Common myeloid progenitor, CD34-positive (primary cell): ENCODE measurements at regions not wholly inside any gene's neighbourhood (a gene's known extent, or its start where the extent isn't known, plus 50 kb on each side); places are given as distances from the start of the nearest gene placed in this dataset.

ENCODE experiments used
- CTCF ChIA-PET: fragments of 350-600 bp; sonication (Branson Sonifier 250); formaldehyde crosslinking; loops from one replicate; lab custom pipeline; 2021; ENCODE audit warnings: antibody characterized with exemption; lab: Charles Lee
- POLR2A ChIA-PET: fragments of 350-600 bp; sonication (Branson Sonifier 250); formaldehyde crosslinking; loops from one replicate; lab custom pipeline; 2021; ENCODE audit warnings: antibody characterized with exemption; lab: Charles Lee
- DNase-seq, 3 donors: peaks; one replicate each; pipeline versions ENCODE4 v3.0.0 to v3.0.0-alpha.2; 2013
- H3K27ac ChIP-seq, 2 experiments: 1 replicate in 1 of 2; 2 replicates in 1 of 2; pipeline ENCODE4 v1.7.0; 2013; ENCODE audit warnings: inconsistent platforms in 2 of 2, low read length in 2 of 2, mild to moderate bottlenecking in 2 of 2, low read depth in 1 of 2, moderate library complexity in 1 of 2; ENCODE audit not compliant: severe bottlenecking in 2 of 2, insufficient read depth in 1 of 2, poor library complexity in 1 of 2
- H3K27me3 ChIP-seq, 5 experiments: replicated peaks in 2 of 5; 1 replicate in 3 of 5; 2 replicates in 2 of 5; pipeline versions ENCODE4 v1.6.1 to v1.7.0; 2013; ENCODE audit warnings: low read length in 4 of 5, mild to moderate bottlenecking in 2 of 5, moderate library complexity in 2 of 5, inconsistent platforms in 1 of 5; ENCODE audit not compliant: insufficient read depth in 5 of 5, control insufficient read depth in 4 of 5
- H3K36me3 ChIP-seq, 4 experiments: 1 replicate in 2 of 4; 2 replicates in 2 of 4; pipeline versions ENCODE4 v1.6.1 to v1.7.0; 2013; ENCODE audit warnings: low read length in 3 of 4, control low read depth in 1 of 4, mild to moderate bottlenecking in 1 of 4; ENCODE audit not compliant: control insufficient read depth in 4 of 4, insufficient read depth in 4 of 4
- H3K4me1 ChIP-seq, 4 experiments: 1 replicate in 3 of 4; 2 replicates in 1 of 4; pipeline versions ENCODE4 v1.6.1 to v1.7.1; 2013; ENCODE audit warnings: low read length in 3 of 4, mild to moderate bottlenecking in 3 of 4, control low read depth in 1 of 4, inconsistent platforms in 1 of 4, moderate library complexity in 1 of 4; ENCODE audit not compliant: control insufficient read depth in 4 of 4, insufficient read depth in 4 of 4; ENCODE audit errors: control extremely low read depth in 1 of 4
- H3K4me3 ChIP-seq, 7 experiments: 1 replicate in 4 of 7; 2 replicates in 3 of 7; pipeline versions ENCODE4 v1.5.1 to v1.7.0; 2013; ENCODE audit warnings: mild to moderate bottlenecking in 7 of 7, low read length in 6 of 7, moderate library complexity in 6 of 7, inconsistent platforms in 2 of 7, low read depth in 2 of 7, control low read depth in 1 of 7; ENCODE audit not compliant: insufficient read depth in 4 of 7, control insufficient read depth in 1 of 7; ENCODE audit errors: extremely low read depth in 1 of 7
- H3K9me3 ChIP-seq, 5 experiments: 1 replicate in 4 of 5; 2 replicates in 1 of 5; pipeline versions ENCODE4 v1.6.1 to v1.7.1; 2013; ENCODE audit warnings: low read length in 4 of 5, mild to moderate bottlenecking in 2 of 5, inconsistent platforms in 1 of 5, low read depth in 1 of 5, moderate library complexity in 1 of 5; ENCODE audit not compliant: control insufficient read depth in 4 of 5, insufficient read depth in 2 of 5; ENCODE audit errors: control extremely low read depth in 1 of 5
- WGBS: methylation state at CpG from one replicate; pipeline ENCODE4 v1.1.5; 2013; ENCODE audit not compliant: insufficient coverage; 5-methylcytosine and 5-hydroxymethylcytosine counted together

- WGBS, result no CpG with 5 or more reads among the region's 2 CpGs
- DNase-seq, result no peak
- CTCF ChIA-PET, result interaction anchor here (1.4 kb wide), 1 partner anchor 12 kb away, joined by 4 read pairs; no protein-coding TSS in a partner anchor
Observed at GRCh38 chr5:6806668-6807067, 93.4 kb downstream of the TENT4A start.

GRCh38 chr5:6808462-6808861 is 95.2 kb downstream of the TENT4A start:
- H3K9me3 ChIP-seq, result peaks cover 0 to 3% (median 0%) of the 10 kb centered on the region in 5 experiments
- 92% methylated on average over 7 of the region's 7 CpGs for WGBS
- peaks cover 0 to 2% (median 0%) of the 10 kb centered on the region in 5 experiments for H3K27me3 ChIP-seq
- CTCF ChIA-PET, result no interaction called here
- POLR2A ChIA-PET, result no interaction called here
- no peaks in the 10 kb centered on the region for H3K36me3 ChIP-seq
- no peak overlapping the region for H3K4me3 ChIP-seq
- no peaks in the 10 kb centered on the region for H3K4me1 ChIP-seq
- H3K27ac ChIP-seq, result no peak overlapping the region
- no peak for DNase-seq

More at GRCh38 chr5:6806668-6807067, 93.4 kb downstream of the TENT4A start:
- Histone ChIP-seq H3K9me3 (peaks cover 0 to 3% (median 0%) of the 10 kb centered on the region in 5 experiments), H3K27ac (no peak overlapping the region), H3K4me1 (no peaks in the 10 kb centered on the region), H3K36me3 (no peaks in the 10 kb centered on the region), H3K4me3 (no peak overlapping the region), H3K27me3 (peaks cover 0 to 2% (median 0%) of the 10 kb centered on the region in 5 experiments)
- POLR2A ChIA-PET, result interaction anchor here (0.6 kb wide), 1 partner anchor 903 kb away, joined by 3 read pairs; no protein-coding TSS in a partner anchor

GRCh38 chr5:6810641-6811405 is 97.6 kb downstream of the TENT4A start:
- peaks cover 0 to 3% (median 0%) of the 10 kb centered on the region in 5 experiments for H3K27me3 ChIP-seq
- no peak for DNase-seq
- no peak overlapping the region for H3K4me3 ChIP-seq
- CTCF ChIA-PET, result interaction anchor here (1.0 to 1.1 kb wide), 3 partner anchors 9 to 45 kb away, joined by 3 read pairs; no protein-coding TSS in a partner anchor
- no peaks in the 10 kb centered on the region for H3K36me3 ChIP-seq
- POLR2A ChIA-PET, result no interaction called here
- WGBS, result 93% methylated on average over 7 of the region's 8 CpGs
- no peaks in the 10 kb centered on the region for H3K4me1 ChIP-seq
- H3K27ac ChIP-seq, result no peak overlapping the region
- peaks cover 0 to 3% (median 0%) of the 10 kb centered on the region in 5 experiments for H3K9me3 ChIP-seq

DNA sequence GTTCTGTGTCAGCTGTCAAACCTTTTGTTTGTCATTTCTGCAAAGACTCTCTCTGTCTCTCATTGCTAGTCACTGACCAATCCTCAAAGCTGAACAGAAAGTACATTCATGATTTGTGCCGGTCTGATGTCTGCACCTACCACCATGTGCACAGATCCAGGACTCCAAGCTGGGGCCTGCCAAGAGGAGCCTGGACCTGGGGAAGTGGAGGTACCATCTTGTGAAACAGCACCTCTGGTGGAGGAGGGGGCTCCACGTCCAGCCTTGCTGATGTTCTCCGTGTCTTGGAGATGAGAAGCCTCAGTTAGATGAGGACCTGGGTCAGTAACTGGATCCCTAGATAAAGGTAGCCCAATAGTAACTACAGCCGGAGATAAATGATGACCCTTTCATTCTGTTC is 98.9 kb downstream of the TENT4A start:
- ChIA-PET CTCF (interaction anchor here (1.0 to 1.1 kb wide), 3 partner anchors 9 to 46 kb away, joined by 3 read pairs; no protein-coding TSS in a partner anchor), POLR2A (no interaction called here)
- H3K9me3 ChIP-seq, result no peaks in the 10 kb centered on the region
- no peaks in the 10 kb centered on the region for H3K4me1 ChIP-seq
- no peak overlapping the region for H3K4me3 ChIP-seq
- no peaks in the 10 kb centered on the region for H3K36me3 ChIP-seq
- WGBS, result 100% methylated on average over 3 of the region's 4 CpGs
- no peak overlapping the region for H3K27ac ChIP-seq
- H3K27me3 ChIP-seq, result peaks cover 0 to 3% (median 0%) of the 10 kb centered on the region in 5 experiments
- no peak for DNase-seq

GRCh38 chr5:6812800-6813731 is 99.8 kb downstream of the TENT4A start:
- POLR2A ChIA-PET, result no interaction called here
- Histone ChIP-seq H3K4me1 (no peaks in the 10 kb centered on the region), H3K4me3 (no peak overlapping the region), H3K27ac (no peak overlapping the region), H3K27me3 (peaks cover 0 to 3% (median 0%) of the 10 kb centered on the region in 5 experiments), H3K9me3 (no peaks in the 10 kb centered on the region), H3K36me3 (no peaks in the 10 kb centered on the region)
- CTCF ChIA-PET, result interaction anchor here (0.8 to 1.4 kb wide), 3 partner anchors 9 to 14 kb away, joined by 3 to 5 read pairs (median 4); no protein-coding TSS in a partner anchor
- peak in 1 of 3 donors; percentile 28 for DNase-seq
- 93% methylated on average over 6 of the region's 8 CpGs for WGBS

GRCh38 chr5:6814816-6815215 is 101.6 kb downstream of the TENT4A start:
- H3K36me3 ChIP-seq, result no peaks in the 10 kb centered on the region
- H3K27me3 ChIP-seq, result peaks cover 0 to 9% (median 0%) of the 10 kb centered on the region in 5 experiments
- DNase-seq, result no peak
- POLR2A ChIA-PET, result no interaction called here
- no peak overlapping the region for H3K27ac ChIP-seq
- CTCF ChIA-PET, result interaction anchor here (1.0 to 1.3 kb wide), 3 partner anchors 14 to 931 kb away, joined by 3 to 6 read pairs (median 4); no protein-coding TSS in a partner anchor
- no peak overlapping the region for H3K4me3 ChIP-seq
- no peaks in the 10 kb centered on the region for H3K4me1 ChIP-seq
- WGBS, result 85% methylated on average over 4 of the region's 5 CpGs
- H3K9me3 ChIP-seq, result no peaks in the 10 kb centered on the region
